PC-3 (cell line): ENCODE measurements at regions not wholly inside any gene's neighbourhood (a gene's known extent, or its start where the extent isn't known, plus 50 kb on each side); places are given as distances from the start of the nearest gene placed in this dataset.

ENCODE experiments used
- ATAC-seq: fragments of 200-7000 bp; cut with Tn5 transposase; 2 replicates; pipeline ENCODE4 v1.9.1; 2020; ENCODE audit warnings: mild to moderate bottlenecking, moderate library complexity
- BruUV-seq: library from RNA; stranded (reverse); fragments of 400-500 nt; replicated peaks from 2 replicates; lab custom pipeline; 2021; lab: Mats Ljungman, UMichigan
- CTCF ChIA-PET: fragments of 300-600 bp; sonication (Branson Sonifier 250); formaldehyde crosslinking; loops from one replicate; lab custom pipeline; 2022; ENCODE audit warnings: antibody characterized with exemption; lab: Charles Lee
- POLR2A ChIA-PET: fragments of 300-600 bp; sonication (Branson Sonifier 250); formaldehyde crosslinking; loops from one replicate; lab custom pipeline; 2022; ENCODE audit warnings: antibody characterized with exemption; ENCODE audit not compliant: unreplicated experiment; lab: Charles Lee
- DNase-seq: peaks from one replicate; pipeline ENCODE4 v3.0.0-alpha.2; 2015
- H2AFZ ChIP-seq: fragments of 300-600 bp; sonication (generic); 2 replicates; pipeline ENCODE4 v1.6.0; 2016; ENCODE audit warnings: antibody characterized with exemption, low read length
- H3F3A ChIP-seq: fragments of 300-600 bp; sonication (generic); one replicate; pipeline ENCODE4 v1.6.0; 2017; ENCODE audit warnings: antibody characterized with exemption, low read length, control low read depth, mild to moderate bottlenecking; ENCODE audit not compliant: unreplicated experiment
- H3K27ac ChIP-seq: fragments of 300-600 bp; sonication (generic); 2 replicates; pipeline ENCODE4 v1.5.1; 2016; ENCODE audit warnings: mild to moderate bottlenecking, low read length
- H3K27me3 ChIP-seq: fragments of 300-600 bp; sonication (generic); 2 replicates; pipeline ENCODE4 v1.6.1; 2016; ENCODE audit warnings: low read length, mixed read lengths
- H3K36me3 ChIP-seq: fragments of 300-600 bp; sonication (generic); 2 replicates; pipeline ENCODE4 v1.6.1; 2016; ENCODE audit warnings: low read depth, mixed run types, low read length, mixed read lengths
- H3K4me1 ChIP-seq: fragments of 300-600 bp; sonication (generic); 2 replicates; pipeline ENCODE4 v1.5.1; 2016; ENCODE audit warnings: low read length; ENCODE audit not compliant: insufficient read depth
- H3K4me2 ChIP-seq: fragments of 300-600 bp; sonication (generic); 2 replicates; pipeline ENCODE4 v1.6.0; 2016; ENCODE audit warnings: low read length
- H3K4me3 ChIP-seq: fragments of 300-600 bp; sonication (generic); 2 replicates; pipeline ENCODE4 v1.5.1; 2016; ENCODE audit warnings: mild to moderate bottlenecking, low read length, mixed read lengths
- H3K79me2 ChIP-seq: fragments of 300-600 bp; sonication (generic); 2 replicates; pipeline ENCODE4 v1.6.1; 2017; ENCODE audit warnings: low read length, mixed read lengths
- H3K9ac ChIP-seq: fragments of 300-600 bp; sonication (generic); 2 replicates; pipeline ENCODE4 v1.6.0; 2016; ENCODE audit warnings: mild to moderate bottlenecking, low read length
- H3K9me2 ChIP-seq: fragments of 300-600 bp; sonication (generic); replicated peaks from 2 replicates; pipeline ENCODE4 v1.6.1; 2016; ENCODE audit warnings: mixed run types, low read length, mixed read lengths
- H3K9me3 ChIP-seq: fragments of 300-600 bp; sonication (generic); 2 replicates; pipeline ENCODE4 v1.6.1; 2016; ENCODE audit warnings: low read length, mixed read lengths
- H4K20me1 ChIP-seq: fragments of 300-600 bp; sonication (generic); 2 replicates; pipeline ENCODE4 v1.6.1; 2016; ENCODE audit warnings: low read length, mixed read lengths
- CTCF ChIP-seq: fragments of 300-600 bp; sonication (generic); conservative IDR thresholded peaks from 2 replicates; pipeline ENCODE4 v1.5.1; 2017; ENCODE audit warnings: antibody characterized with exemption, low read depth, mild to moderate bottlenecking, low read length
- EZH2 ChIP-seq: fragments of 300-600 bp; sonication (generic); IDR thresholded peaks from one replicate; pipeline ENCODE4 v1.6.1; 2017; ENCODE audit warnings: antibody characterized with exemption, mild to moderate bottlenecking, low read length; ENCODE audit not compliant: unreplicated experiment
- EZH2phosphoT487 ChIP-seq: fragments of 300-600 bp; sonication (generic); IDR thresholded peaks from 2 replicates; pipeline ENCODE4 v1.6.1; 2018; ENCODE audit warnings: mild to moderate bottlenecking, antibody characterized with exemption, low read length, borderline replicate concordance
- intact Hi-C: fragments of 100-400 bp; cut with micrococcal nuclease; formaldehyde crosslinking; loops from 2 replicates; pipeline ENCODE4 v1.9.0; 2023

- CTCF ChIA-PET: no interaction called here
- no peak overlapping the region for H2AFZ ChIP-seq
- no peak overlapping the region for H3K4me2 ChIP-seq
- no TSS peak for BruUV-seq
- no peak overlapping the region for H3K27ac ChIP-seq
- DNase-seq (no peak), ATAC-seq (no peak)
- H3F3A ChIP-seq: peaks cover 3% of the 10 kb centered on the region
- TF ChIP-seq CTCF (no peak), EZH2phosphoT487 (no peak), EZH2 (no peak)
- no peaks in the 10 kb centered on the region for H3K9me2 ChIP-seq
- intact Hi-C loops: no loop called here
- H3K36me3 ChIP-seq: no peaks in the 10 kb centered on the region
- H3K4me3 ChIP-seq: no peak overlapping the region
- no peaks in the 10 kb centered on the region for H3K27me3 ChIP-seq
- H4K20me1 ChIP-seq: no peaks in the 10 kb centered on the region
- H3K4me1 ChIP-seq: peaks cover 29% of the 10 kb centered on the region
- POLR2A ChIA-PET: no interaction called here
- no peaks in the 10 kb centered on the region for H3K79me2 ChIP-seq
- no peak overlapping the region for H3K9ac ChIP-seq
- no peaks in the 10 kb centered on the region for H3K9me3 ChIP-seq
Observed at GRCh38 chr15:62901087-62901486, 141.5 kb upstream of the TPM1 start.

GRCh38 chr15:62901909-62902546 is 140.5 kb upstream of the TPM1 start:
- Histone ChIP-seq H3K4me3 (no peak overlapping the region), H3K36me3 (no peaks in the 10 kb centered on the region), H3K9me3 (no peaks in the 10 kb centered on the region), H4K20me1 (no peaks in the 10 kb centered on the region), H3F3A (no peaks in the 10 kb centered on the region), H3K4me2 (no peak overlapping the region), H3K9me2 (no peaks in the 10 kb centered on the region), H3K4me1 (peaks cover 25% of the 10 kb centered on the region), H3K27me3 (no peaks in the 10 kb centered on the region), H3K27ac (no peak overlapping the region), H3K9ac (no peak overlapping the region), H2AFZ (no peak overlapping the region), H3K79me2 (no peaks in the 10 kb centered on the region)
- intact Hi-C loops: no loop called here
- DNase-seq (no peak), ATAC-seq (no peak)
- CTCF ChIA-PET: no interaction called here
- POLR2A ChIA-PET: no interaction called here
- TF ChIP-seq CTCF: no peak
- no peak for TF ChIP-seq EZH2phosphoT487
- no peak for TF ChIP-seq EZH2
- BruUV-seq: no TSS peak

DNA sequence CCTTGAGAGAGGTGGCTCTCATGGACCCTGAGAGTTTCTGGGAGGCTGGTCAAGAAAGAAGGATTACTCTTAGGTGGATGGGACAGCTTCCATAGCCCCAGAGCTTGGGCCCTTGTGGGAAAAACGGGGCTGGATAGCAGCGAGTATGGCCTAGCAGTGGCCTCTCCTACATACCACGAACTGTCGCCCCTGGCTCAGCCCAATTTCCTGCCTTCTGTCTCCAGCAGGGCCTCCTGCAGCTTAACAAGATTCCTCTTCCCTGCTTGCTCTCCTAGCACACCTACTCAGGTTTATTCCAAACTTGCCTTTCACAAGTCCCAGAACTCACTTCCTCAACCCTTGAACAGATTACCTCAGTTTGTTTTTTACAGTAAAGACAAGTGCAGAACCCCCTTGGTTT is 139.7 kb upstream of the TPM1 start:
- DNase-seq (no peak), ATAC-seq (no peak)
- Histone ChIP-seq H3K27ac (no peak overlapping the region), H3F3A (no peaks in the 10 kb centered on the region), H3K9me3 (no peaks in the 10 kb centered on the region), H3K36me3 (no peaks in the 10 kb centered on the region), H2AFZ (no peak overlapping the region), H4K20me1 (no peaks in the 10 kb centered on the region), H3K9me2 (no peaks in the 10 kb centered on the region), H3K9ac (no peak overlapping the region), H3K4me3 (no peak overlapping the region), H3K4me2 (no peak overlapping the region), H3K79me2 (no peaks in the 10 kb centered on the region), H3K4me1 (peaks cover 18% of the 10 kb centered on the region), H3K27me3 (no peaks in the 10 kb centered on the region)
- POLR2A ChIA-PET: no interaction called here
- intact Hi-C loops: no loop called here
- no peak for TF ChIP-seq EZH2
- no peak for TF ChIP-seq EZH2phosphoT487
- TF ChIP-seq CTCF: no peak
- BruUV-seq: no TSS peak
- CTCF ChIA-PET: no interaction called here
